DMS153 treated with DMSO at 0.1 percent for 48 hours (cell line): ENCODE measurements at regions not wholly inside any gene's neighbourhood (a gene's known extent, or its start where the extent isn't known, plus 50 kb on each side); places are given as distances from the start of the nearest gene placed in this dataset.

Experiments used
- DNase-seq: peaks from one replicate; lab custom pipeline; 2025; ENCODE audit not compliant: unreplicated experiment; lab: John Stamatoyannopoulos, UW

- peak; percentile 45 for DNase-seq
These were observed 404.0 kb upstream of the F9 start for GRCh38 chrX:139126493-139126892.

- DNase-seq, result no peak
These were observed 404.6 kb upstream of the F9 start for GRCh38 chrX:139125916-139126315.

GRCh38 chrX:139121616-139122286 lies 408.8 kb upstream of the F9 start:
- no peak for DNase-seq

- DNase-seq, result no peak
These were observed 409.2 kb upstream of the FGF13 start for GRCh38 chrX:139120760-139121159.

GRCh38 chrX:139113708-139114107 lies 402.2 kb upstream of the FGF13 start:
- peak; percentile 36 for DNase-seq

- no peak for DNase-seq
These were observed 400.9 kb upstream of the FGF13 start for GRCh38 chrX:139112432-139112831.

- DNase-seq, result no peak
These were observed 394.6 kb upstream of the FGF13 start for GRCh38 chrX:139106069-139106468.

- no peak for DNase-seq
These were observed 383.4 kb upstream of the FGF13 start for GRCh38 chrX:139094671-139095592.

- no peak for DNase-seq
These were observed 381.7 kb upstream of the FGF13 start for GRCh38 chrX:139093201-139093600.

- DNase-seq, result no peak
These were observed 380.4 kb upstream of the FGF13 start for GRCh38 chrX:139091878-139092277.

- DNase-seq, result no peak
These were observed 379.5 kb upstream of the FGF13 start for GRCh38 chrX:139091066-139091465.

- DNase-seq, result no peak
These were observed 374.7 kb upstream of the FGF13 start for GRCh38 chrX:139086246-139086645.

GRCh38 chrX:139085404-139085803 lies 373.9 kb upstream of the FGF13 start:
- no peak for DNase-seq

GRCh38 chrX:139083191-139083590 lies 371.7 kb upstream of the FGF13 start:
- DNase-seq, result no peak

GRCh38 chrX:139081965-139082364 lies 370.4 kb upstream of the FGF13 start:
- DNase-seq, result no peak

- DNase-seq, result no peak
These were observed 368.3 kb upstream of the FGF13 start for GRCh38 chrX:139079789-139080188.

GRCh38 chrX:139078761-139079280 lies 367.3 kb upstream of the FGF13 start:
- no peak for DNase-seq

- DNase-seq, result no peak
These were observed 366.8 kb upstream of the FGF13 start for GRCh38 chrX:139078342-139078741.

GRCh38 chrX:139077281-139078250 lies 366.0 kb upstream of the FGF13 start:
- no peak for DNase-seq

- DNase-seq, result no peak
These were observed 351.8 kb upstream of the FGF13 start for GRCh38 chrX:139063364-139063763.
